Mesenchymal stem cell (in vitro differentiated cells and primary cell): ENCODE measurements at regions not wholly inside any gene's neighbourhood (a gene's known extent, or its start where the extent isn't known, plus 50 kb on each side); places are given as distances from the start of the nearest gene placed in this dataset.

Experiments
- DNase-seq: peaks from one replicate; pipeline ENCODE4 v3.0.0-alpha.2; 2013
- H2AFZ ChIP-seq: one replicate; pipeline ENCODE4 v1.6.1; 2013; ENCODE audit warnings: low read depth, mild to moderate bottlenecking, control low read depth, inconsistent platforms, low read length, moderate library complexity
- H2AK5ac ChIP-seq: 2 replicates; pipeline ENCODE4 v1.6.1; 2013; ENCODE audit warnings: low read length, moderate library complexity, mild to moderate bottlenecking, inconsistent platforms; ENCODE audit not compliant: severe bottlenecking
- H2BK120ac ChIP-seq: one replicate; pipeline ENCODE4 v1.6.1; 2013; ENCODE audit warnings: low read depth, mild to moderate bottlenecking, inconsistent platforms, low read length, moderate library complexity
- H2BK12ac ChIP-seq, 2 experiments: one replicate each; pipeline ENCODE4 v1.6.1; 2013; ENCODE audit warnings: inconsistent platforms in 2 of 2, low read length in 2 of 2, mild to moderate bottlenecking in 2 of 2, moderate library complexity in 2 of 2, control low read depth in 1 of 2
- H2BK15ac ChIP-seq: one replicate; pipeline ENCODE4 v1.6.1; 2013; ENCODE audit warnings: mild to moderate bottlenecking, low read depth, inconsistent platforms; ENCODE audit not compliant: poor library complexity, severe bottlenecking
- H2BK5ac ChIP-seq: 2 replicates; pipeline ENCODE4 v1.6.1; 2013; ENCODE audit warnings: low read depth, mild to moderate bottlenecking, low read length, control low read depth, inconsistent platforms; ENCODE audit not compliant: poor library complexity, severe bottlenecking
- H3K14ac ChIP-seq, 2 experiments: one replicate each; pipeline ENCODE4 v1.6.1; 2013; ENCODE audit warnings: inconsistent platforms in 2 of 2, low read length in 2 of 2, control low read depth in 1 of 2, mild to moderate bottlenecking in 1 of 2, moderate library complexity in 1 of 2
- H3K18ac ChIP-seq, 2 experiments: one replicate each; pipeline ENCODE4 v1.6.1; 2013; ENCODE audit warnings: inconsistent platforms in 2 of 2, low read length in 2 of 2, control low read depth in 1 of 2, low read depth in 1 of 2, mild to moderate bottlenecking in 1 of 2
- H3K23ac ChIP-seq, 2 experiments: one replicate each; pipeline ENCODE4 v1.6.1; 2013; ENCODE audit warnings: inconsistent platforms in 2 of 2, low read length in 2 of 2, mild to moderate bottlenecking in 2 of 2, moderate library complexity in 2 of 2, control low read depth in 1 of 2
- H3K27ac ChIP-seq: 2 replicates; pipeline ENCODE4 v1.5.1; 2013; ENCODE audit warnings: mild to moderate bottlenecking, moderate library complexity, low read length, control low read depth, inconsistent platforms; ENCODE audit not compliant: poor library complexity, severe bottlenecking
- H3K27me3 ChIP-seq, 2 experiments: 2 replicates each; pipeline versions ENCODE4 v1.6.1 to v1.7.0; 2013; ENCODE audit warnings: low read length in 2 of 2, mild to moderate bottlenecking in 2 of 2, moderate library complexity in 2 of 2, control low read depth in 1 of 2, inconsistent platforms in 1 of 2; ENCODE audit not compliant: control insufficient read depth in 1 of 2, insufficient read depth in 1 of 2
- H3K36me3 ChIP-seq, 2 experiments: 2 replicates each; pipeline versions ENCODE4 v1.6.1 to v1.7.0; 2013; ENCODE audit warnings: low read length in 2 of 2, control low read depth in 1 of 2, inconsistent platforms in 1 of 2, low read depth in 1 of 2, mild to moderate bottlenecking in 1 of 2; ENCODE audit not compliant: insufficient read depth in 2 of 2, control insufficient read depth in 1 of 2
- H3K4ac ChIP-seq, 2 experiments: one replicate each; pipeline ENCODE4 v1.6.1; 2013; ENCODE audit warnings: inconsistent platforms in 2 of 2, low read length in 2 of 2, mild to moderate bottlenecking in 2 of 2, moderate library complexity in 2 of 2, control low read depth in 1 of 2, low read depth in 1 of 2
- H3K4me1 ChIP-seq: 2 replicates; pipeline ENCODE4 v1.6.1; 2013; ENCODE audit warnings: low read depth, low read length, control low read depth; ENCODE audit not compliant: control insufficient read depth, insufficient read depth
- H3K4me2 ChIP-seq: 2 replicates; pipeline ENCODE4 v1.6.1; 2013; ENCODE audit warnings: low read length, mild to moderate bottlenecking, inconsistent platforms; ENCODE audit not compliant: poor library complexity, severe bottlenecking
- H3K4me3 ChIP-seq, 2 experiments: 2 replicates each; pipeline versions ENCODE4 v1.5.1 to v1.7.0; 2013; ENCODE audit warnings: low read length in 2 of 2, mild to moderate bottlenecking in 2 of 2, control low read depth in 1 of 2, low read depth in 1 of 2; ENCODE audit not compliant: insufficient read depth in 1 of 2
- H3K79me1 ChIP-seq: replicated peaks from 2 replicates; pipeline ENCODE4 v1.6.1; 2013; ENCODE audit warnings: mild to moderate bottlenecking, control low read depth, low read length, inconsistent platforms; ENCODE audit not compliant: poor library complexity, severe bottlenecking
- H3K9ac ChIP-seq: 2 replicates; pipeline ENCODE4 v1.7.0; 2013; ENCODE audit warnings: mild to moderate bottlenecking, low read length, moderate library complexity
- H3K9me3 ChIP-seq: 2 replicates; pipeline ENCODE4 v1.7.0; 2013; ENCODE audit warnings: mild to moderate bottlenecking, low read length; ENCODE audit not compliant: control insufficient read depth
- H4K8ac ChIP-seq: one replicate; pipeline ENCODE4 v1.6.1; 2013; ENCODE audit warnings: inconsistent platforms, mild to moderate bottlenecking, low read length, moderate library complexity
- H4K91ac ChIP-seq: one replicate; pipeline ENCODE4 v1.6.1; 2013; ENCODE audit warnings: mild to moderate bottlenecking, low read length, inconsistent platforms
- WGBS: methylation state at CpG from one replicate; pipeline ENCODE4 v1.1.7; 2013; ENCODE audit warnings: mixed read lengths; 5-methylcytosine and 5-hydroxymethylcytosine counted together

- Histone ChIP-seq H3K27me3 (peaks cover 58 to 90% of the 10 kb centered on the region in 2 experiments), H3K9ac (no peak overlapping the region), H3K4me3 (no peak overlapping the region), H3K23ac (no peak overlapping the region), H3K79me1 (no peaks in the 10 kb centered on the region), H2BK12ac (no peak overlapping the region), H3K36me3 (no peaks in the 10 kb centered on the region), H2BK5ac (no peak overlapping the region), H4K91ac (no peak overlapping the region), H3K4me2 (no peak overlapping the region), H3K18ac (no peak overlapping the region), H3K14ac (no peak overlapping the region), H4K8ac (no peak overlapping the region), H2BK15ac (no peak overlapping the region), H3K4ac (no peak overlapping the region), H3K27ac (no peak overlapping the region), H2AK5ac (no peak overlapping the region), H3K9me3 (no peaks in the 10 kb centered on the region), H2AFZ (no peak overlapping the region), H2BK120ac (no peak overlapping the region), H3K4me1 (no peaks in the 10 kb centered on the region)
- DNase-seq, result no peak
- 94% methylated on average over 15 of the region's 19 CpGs for WGBS
Observed at GRCh38 chr20:51154708-51155690, 132.1 kb upstream of the KCNG1 start.

GRCh38 chr20:51153867-51154707 is 131.2 kb upstream of the KCNG1 start:
- Histone ChIP-seq H3K4me2 (no peak overlapping the region), H3K18ac (no peak overlapping the region), H3K23ac (no peak overlapping the region), H3K4ac (no peak overlapping the region), H2AK5ac (no peak overlapping the region), H3K4me1 (no peaks in the 10 kb centered on the region), H4K8ac (no peak overlapping the region), H3K27me3 (peaks cover 49 to 81% of the 10 kb centered on the region in 2 experiments), H4K91ac (no peak overlapping the region), H3K27ac (no peak overlapping the region), H3K9me3 (no peaks in the 10 kb centered on the region), H2BK15ac (no peak overlapping the region), H3K14ac (no peak overlapping the region), H2BK12ac (no peak overlapping the region), H2AFZ (no peak overlapping the region), H3K9ac (no peak overlapping the region), H2BK5ac (no peak overlapping the region), H3K36me3 (no peaks in the 10 kb centered on the region), H3K4me3 (no peak overlapping the region), H2BK120ac (no peak overlapping the region), H3K79me1 (no peaks in the 10 kb centered on the region)
- WGBS, result 92% methylated on average over 6 of the region's 6 CpGs
- DNase-seq, result no peak

- Histone ChIP-seq H3K27ac (no peak overlapping the region), H3K27me3 (peaks cover 15 to 52% of the 10 kb centered on the region in 2 experiments), H3K4me2 (no peak overlapping the region), H4K91ac (no peak overlapping the region), H3K4me1 (no peaks in the 10 kb centered on the region), H3K18ac (no peak overlapping the region), H3K79me1 (no peaks in the 10 kb centered on the region), H2BK5ac (no peak overlapping the region), H2BK15ac (no peak overlapping the region), H2BK120ac (no peak overlapping the region), H3K4ac (no peak overlapping the region), H2BK12ac (no peak overlapping the region), H3K36me3 (no peaks in the 10 kb centered on the region), H2AK5ac (no peak overlapping the region), H4K8ac (no peak overlapping the region), H3K4me3 (no peak overlapping the region), H3K9me3 (peaks cover 22% of the 10 kb centered on the region), H3K14ac (no peak overlapping the region), H2AFZ (no peak overlapping the region), H3K23ac (no peak overlapping the region), H3K9ac (no peak overlapping the region)
- no CpG with 5 or more reads among the region's 2 CpGs for WGBS
- DNase-seq, result no peak
Observed at GRCh38 chr20:51148941-51149340, 126.0 kb upstream of the KCNG1 start.

GRCh38 chr20:51144476-51144875 is 121.6 kb upstream of the KCNG1 start:
- Histone ChIP-seq H3K9me3 (peaks cover 22% of the 10 kb centered on the region), H2BK15ac (no peak overlapping the region), H2BK5ac (no peak overlapping the region), H3K27ac (no peak overlapping the region), H2AFZ (no peak overlapping the region), H2AK5ac (no peak overlapping the region), H3K23ac (no peak overlapping the region), H3K4ac (no peak overlapping the region), H3K14ac (no peak overlapping the region), H3K4me1 (no peaks in the 10 kb centered on the region), H4K91ac (no peak overlapping the region), H3K79me1 (no peaks in the 10 kb centered on the region), H2BK12ac (no peak overlapping the region), H3K36me3 (no peaks in the 10 kb centered on the region), H3K27me3 (peaks cover 27 to 59% of the 10 kb centered on the region in 2 experiments), H3K4me2 (no peak overlapping the region), H2BK120ac (no peak overlapping the region), H3K18ac (no peak overlapping the region), H4K8ac (no peak overlapping the region), H3K9ac (no peak overlapping the region), H3K4me3 (no peak overlapping the region)
- 52% methylated on average over 5 of the region's 5 CpGs for WGBS
- no peak for DNase-seq
